Endothelial cell of umbilical vein (primary cell): ENCODE measurements at regions not wholly inside any gene's neighbourhood (a gene's known extent, or its start where the extent isn't known, plus 50 kb on each side); places are given as distances from the start of the nearest gene placed in this dataset.

Source experiments
- BruUV-seq: library from RNA; stranded (reverse); fragments of 400-500 nt; replicated peaks from 2 replicates; lab custom pipeline; 2021; lab: Mats Ljungman, UMichigan
- CTCF ChIA-PET: fragments of 300-600, 350-600 bp; sonication (Branson Sonifier 250); formaldehyde crosslinking; loops from one replicate; lab custom pipeline; 2021; ENCODE audit warnings: antibody characterized with exemption, inconsistent platforms; lab: Charles Lee
- POLR2A ChIA-PET: fragments of 300-600, 350-600 bp; sonication (Branson Sonifier 250); formaldehyde crosslinking; loops from one replicate; lab custom pipeline; 2021; ENCODE audit warnings: antibody characterized with exemption, inconsistent platforms; lab: Charles Lee
- DNase-seq: peaks from one replicate; pipeline ENCODE4 v3.0.0-alpha.2; 2011; ENCODE audit warnings: low read depth, low spot score
- FAIRE-seq: peaks from 2 replicates; lab custom pipeline; 2011; peaks lifted over from hg19 to GRCh38; lab: Jason Lieb, UNC
- H2AFZ ChIP-seq: 2 replicates; pipeline ENCODE4 v1.6.0; 2012; ENCODE audit warnings: low read depth, low read length, control low read depth, inconsistent platforms
- H3K27ac ChIP-seq: 2 replicates; pipeline ENCODE4 v1.5.1; 2011; ENCODE audit warnings: low read depth, mild to moderate bottlenecking, control low read depth, low read length, moderate library complexity; ENCODE audit not compliant: insufficient read depth
- H3K27me3 ChIP-seq, 2 experiments: 2 replicates each; pipeline versions ENCODE4 v1.6.0 to v1.6.1; 2011; ENCODE audit warnings: low read length in 2 of 2, mixed read lengths in 1 of 2; ENCODE audit not compliant: control insufficient read depth in 2 of 2, insufficient read depth in 2 of 2
- H3K36me3 ChIP-seq, 2 experiments: 2 replicates in 1 of 2; 3 replicates in 1 of 2; pipeline ENCODE4 v1.5.1; 2011; ENCODE audit warnings: low read length in 2 of 2, mild to moderate bottlenecking in 1 of 2, moderate library complexity in 1 of 2; ENCODE audit not compliant: control insufficient read depth in 2 of 2, insufficient read depth in 2 of 2; ENCODE audit errors: extremely low read depth in 1 of 2
- H3K4me1 ChIP-seq: 3 replicates; pipeline ENCODE4 v1.5.1; 2011; ENCODE audit warnings: mild to moderate bottlenecking, low read length; ENCODE audit not compliant: control insufficient read depth, insufficient read depth; ENCODE audit errors: extremely low read depth
- H3K4me2 ChIP-seq: 2 replicates; pipeline ENCODE4 v1.6.1; 2011; ENCODE audit warnings: low read length, control low read depth, mixed read lengths; ENCODE audit not compliant: insufficient read depth
- H3K4me3 ChIP-seq, 3 experiments: fragments of 200-600 bp in 1 of 3; sonication (generic), shearing (Covaris generic) in 1 of 3; replicated peaks in 1 of 3; 2 replicates each; pipeline ENCODE4 v1.5.1; 2011 to 2016; ENCODE audit warnings: control low read depth in 3 of 3, low read length in 3 of 3, mild to moderate bottlenecking in 2 of 3, inconsistent platforms in 1 of 3, low read depth in 1 of 3, moderate library complexity in 1 of 3; ENCODE audit not compliant: insufficient read depth in 1 of 3
- H3K79me2 ChIP-seq: 2 replicates; pipeline ENCODE4 v1.6.0; 2012; ENCODE audit warnings: low read length, inconsistent platforms; ENCODE audit not compliant: control insufficient read depth, insufficient read depth
- H3K9ac ChIP-seq: replicated peaks from 2 replicates; pipeline ENCODE3; 2011; ENCODE audit warnings: low read length, control low read depth; ENCODE audit not compliant: insufficient read depth; ENCODE audit errors: extremely low read depth
- H3K9me1 ChIP-seq: replicated peaks from 3 replicates; pipeline ENCODE4 v1.6.0; 2011; ENCODE audit warnings: mild to moderate bottlenecking, low read length; ENCODE audit not compliant: control insufficient read depth, insufficient read depth; ENCODE audit errors: extremely low read depth
- H3K9me3 ChIP-seq: replicated peaks from 2 replicates; pipeline ENCODE4 v1.5.1; 2012; ENCODE audit warnings: low read length, inconsistent platforms; ENCODE audit not compliant: control insufficient read depth, insufficient read depth
- H4K20me1 ChIP-seq: replicated peaks from 2 replicates; pipeline ENCODE3; 2011; ENCODE audit warnings: mild to moderate bottlenecking, low read length; ENCODE audit not compliant: control insufficient read depth, insufficient read depth; ENCODE audit errors: extremely low read depth
- CTCF ChIP-seq, 2 donors: IDR thresholded peaks; 1 replicate in 1 of 2; 2 replicates in 1 of 2; pipeline ENCODE4 v1.5.1; 2011; ENCODE audit warnings: low read length in 2 of 2, mild to moderate bottlenecking in 2 of 2, moderate library complexity in 2 of 2, control low read depth in 1 of 2, inconsistent platforms in 1 of 2, low read depth in 1 of 2; ENCODE audit not compliant: insufficient read depth in 1 of 2; ENCODE audit errors: extremely low read depth in 1 of 2
- EZH2 ChIP-seq: IDR thresholded peaks from 2 replicates; pipeline ENCODE4 v1.6.1; 2012; ENCODE audit warnings: borderline replicate concordance, low read depth, mild to moderate bottlenecking, moderate library complexity, low read length, inconsistent platforms; ENCODE audit not compliant: severe bottlenecking
- FOS ChIP-seq: IDR thresholded peaks from 2 replicates; pipeline ENCODE4 v1.6.1; 2011; ENCODE audit warnings: mild to moderate bottlenecking, low read length, moderate library complexity, borderline replicate concordance; ENCODE audit not compliant: insufficient read depth
- GATA2 ChIP-seq: IDR thresholded peaks from 2 replicates; pipeline ENCODE4 v1.7.0; 2011; ENCODE audit warnings: low read depth, mild to moderate bottlenecking, moderate library complexity, mixed read lengths, low read length; ENCODE audit not compliant: insufficient read length, insufficient read depth
- JUN ChIP-seq: IDR thresholded peaks from 2 replicates; pipeline ENCODE4 v1.6.1; 2011; ENCODE audit warnings: borderline replicate concordance, low read depth; ENCODE audit not compliant: insufficient read length, insufficient read depth
- MYC ChIP-seq: IDR thresholded peaks from one replicate; pipeline ENCODE4 v1.6.1; 2011; ENCODE audit warnings: mild to moderate bottlenecking, low read depth, low read length
- POLR2A ChIP-seq: IDR thresholded peaks from 2 replicates; pipeline ENCODE4 v1.6.1; 2012; ENCODE audit warnings: low read depth, mild to moderate bottlenecking, control low read depth, low read length
- POLR2AphosphoS5 ChIP-seq: IDR thresholded peaks from 2 replicates; pipeline ENCODE4 v1.6.1; 2012; ENCODE audit warnings: low read depth, mild to moderate bottlenecking, control low read depth, low read length, moderate library complexity; ENCODE audit not compliant: insufficient read depth
- dilution Hi-C: fragments of 300-500 bp; cut with MboI; formaldehyde crosslinking; loops from one replicate; pipeline ENCODE4 v1.15.0; 2019; ENCODE audit warnings: low sequenced_read_pairs; ENCODE audit not compliant: extremely low pct_ligation_motif_present
- intact Hi-C: fragments of 100-400 bp; cut with micrococcal nuclease; formaldehyde crosslinking; loops from one replicate; pipeline ENCODE4 v1.10.0; 2022
- TF ChIP-seq, protein P1 (sequence below): IDR thresholded peaks from 2 replicates; pipeline ENCODE4 v1.6.1; 2011; ENCODE audit not compliant: insufficient read depth, insufficient read length

DNA sequence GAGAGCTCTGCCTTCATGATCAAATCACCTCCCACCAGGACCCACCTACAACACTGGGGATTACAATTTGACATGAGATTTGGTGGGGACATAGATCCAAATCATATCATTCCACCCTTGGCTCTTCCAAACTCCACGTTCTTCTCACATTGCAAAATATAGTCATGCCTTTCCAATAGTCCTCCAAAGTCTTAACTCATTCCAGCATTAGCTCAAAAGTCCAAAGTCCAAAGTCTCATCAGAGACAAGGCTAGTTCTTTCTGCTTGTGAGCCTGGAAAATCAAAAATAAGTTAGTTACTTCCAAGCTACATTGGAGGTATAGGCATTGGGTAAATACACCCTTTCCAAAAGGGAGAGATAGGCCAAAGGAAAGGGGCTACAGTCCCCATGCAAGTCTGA, 186.9 kb upstream of the PAPPA start:
- ChIA-PET CTCF (no interaction called here), POLR2A (no interaction called here)
- FAIRE-seq (no peak), DNase-seq (no peak)
- H3K4me3 ChIP-seq = no peak overlapping the region
- H3K36me3 ChIP-seq = no peaks in the 10 kb centered on the region
- no peaks in the 10 kb centered on the region for H3K79me2 ChIP-seq
- no peak overlapping the region for H3K9ac ChIP-seq
- H4K20me1 ChIP-seq = no peaks in the 10 kb centered on the region
- dilution Hi-C loops = no loop called here
- TF ChIP-seq FOS (no peak), EZH2 (no peak), MYC (no peak), JUN (no peak), POLR2A (no peak), CTCF (IDR thresholded peaks at IDR 0.05; ENCODE audit: extremely low read depth in 1 of 2, insufficient read depth in 1 of 2, low read depth in 1 of 2, low read length in 2 of 2) (no peak), POLR2AphosphoS5 (no peak), GATA2 (no peak)
- TF ChIP-seq, protein P1, sequence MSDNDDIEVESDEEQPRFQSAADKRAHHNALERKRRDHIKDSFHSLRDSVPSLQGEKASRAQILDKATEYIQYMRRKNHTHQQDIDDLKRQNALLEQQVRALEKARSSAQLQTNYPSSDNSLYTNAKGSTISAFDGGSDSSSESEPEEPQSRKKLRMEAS = no peak
- no peak overlapping the region for H3K4me2 ChIP-seq
- no peaks in the 10 kb centered on the region for H3K27me3 ChIP-seq
- H3K9me3 ChIP-seq = peaks cover 2% of the 10 kb centered on the region
- no peaks in the 10 kb centered on the region for H3K9me1 ChIP-seq
- intact Hi-C loops = no loop called here
- no peaks in the 10 kb centered on the region for H3K4me1 ChIP-seq
- no TSS peak for BruUV-seq
- no peak overlapping the region for H2AFZ ChIP-seq
- H3K27ac ChIP-seq = no peak overlapping the region
